Head of caudate nucleus (tissue), 42 donors: ENCODE measurements at regions not wholly inside any gene's neighbourhood (a gene's known extent, or its start where the extent isn't known, plus 50 kb on each side); places are given as distances from the start of the nearest gene placed in this dataset.
"Not testable (repeated sequence)": the region's sequence is repeated elsewhere in the genome, so short reads cannot be mapped to it uniquely, and the experiment has no call there.

Experiments used
- DNase-seq, 42 donors: peaks; one replicate each; pipeline versions ENCODE4 v3.0.0 to v3.0.0-alpha.2; 2020 to 2021; ENCODE audit warnings: mixed read lengths in 7 of 42
- intact Hi-C: fragments of 100-400 bp; cut with DNase I; formaldehyde crosslinking; loops from one replicate; pipeline ENCODE4 v1.15.0; 2022

DNA sequence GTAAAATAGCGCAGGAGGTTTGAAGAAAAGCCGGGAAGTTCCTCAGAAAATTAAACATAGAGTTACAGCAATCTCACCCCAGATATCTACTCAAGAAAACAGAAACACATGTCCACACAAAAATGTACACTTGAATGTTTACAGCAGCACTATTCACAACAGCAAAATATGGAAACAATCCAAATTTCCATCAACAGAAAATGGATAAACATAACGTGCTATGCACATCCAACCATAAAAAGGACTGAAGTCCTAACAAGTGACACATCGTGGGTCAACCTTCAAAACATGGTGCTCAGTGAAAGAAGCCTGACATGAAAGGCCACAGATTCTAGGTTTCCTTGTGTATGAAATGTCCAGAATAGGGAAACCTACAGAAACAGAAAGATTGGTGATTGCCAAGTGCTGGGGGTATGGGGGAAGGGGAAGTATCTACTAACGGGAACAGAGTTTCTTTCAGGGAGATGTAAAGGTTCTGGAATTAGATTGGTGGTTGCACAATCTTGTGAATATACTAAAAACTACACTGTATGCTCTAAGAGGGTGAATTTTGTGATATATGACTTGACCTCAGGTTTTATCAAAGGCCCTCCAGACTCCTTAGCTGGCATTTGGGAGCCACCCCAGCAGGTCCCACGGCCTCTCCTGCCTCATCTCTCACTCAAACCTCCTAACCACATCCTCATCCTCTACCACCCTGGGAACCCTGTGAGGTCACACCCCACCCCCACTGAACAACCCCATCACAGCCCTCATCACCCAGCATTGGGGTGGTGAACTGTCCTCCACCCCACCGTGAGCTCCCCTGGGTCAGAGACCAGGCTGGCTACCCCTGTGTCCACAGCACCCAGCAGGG, 69.2 kb upstream of the PRR5 start:
- DNase-seq: peak in 2 of 42 donors; percentile 4 to 15
- intact Hi-C loops: no loop called here

DNA sequence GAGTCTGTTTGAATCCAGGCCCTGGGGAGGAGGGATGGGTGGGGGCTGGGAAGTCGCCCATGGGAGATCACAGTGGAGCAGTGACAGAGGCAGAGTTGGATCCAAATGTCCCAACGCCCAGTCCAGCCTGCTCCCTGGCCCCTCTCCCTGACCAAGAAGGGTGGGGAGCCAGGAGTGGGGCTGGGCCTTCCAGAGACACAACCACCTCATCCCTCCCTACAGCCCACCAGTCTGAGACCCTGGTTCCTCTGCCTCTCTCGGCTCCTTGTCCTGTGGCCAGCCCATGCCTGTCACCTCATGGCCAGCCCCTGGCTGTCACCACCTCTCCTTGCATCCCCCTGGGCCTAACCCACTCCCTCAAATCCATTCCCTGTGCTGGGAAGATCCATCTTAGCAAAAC, 71.2 kb upstream of the PRR5 start:
- DNase-seq: no peak
- intact Hi-C loops: no loop called here

DNA sequence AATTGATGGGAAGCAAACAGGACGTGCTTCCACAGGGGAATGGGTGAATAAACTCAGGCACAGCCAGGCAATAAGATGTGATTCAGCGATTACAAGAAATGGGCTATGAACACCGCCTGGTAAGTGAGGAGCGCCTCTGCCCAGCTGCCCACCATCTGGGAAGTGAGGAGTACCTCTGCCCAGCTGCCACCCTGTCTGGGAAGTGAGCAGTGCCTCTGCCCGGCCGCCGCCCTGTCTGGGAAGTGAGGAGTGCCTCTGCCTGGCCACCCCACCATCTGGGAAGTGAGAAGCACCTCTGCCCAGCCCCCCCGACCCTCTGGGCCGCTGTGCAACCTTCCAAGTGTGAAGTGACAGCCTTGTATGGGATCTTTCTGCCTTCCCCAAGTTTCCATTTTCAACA, 73.2 kb upstream of the PRR5 start:
- intact Hi-C loops: loop anchor here (5.0 kb wide), 2 partner anchors 547 to 637 kb away; no protein-coding TSS in a partner anchor
- no peak for DNase-seq

DNA sequence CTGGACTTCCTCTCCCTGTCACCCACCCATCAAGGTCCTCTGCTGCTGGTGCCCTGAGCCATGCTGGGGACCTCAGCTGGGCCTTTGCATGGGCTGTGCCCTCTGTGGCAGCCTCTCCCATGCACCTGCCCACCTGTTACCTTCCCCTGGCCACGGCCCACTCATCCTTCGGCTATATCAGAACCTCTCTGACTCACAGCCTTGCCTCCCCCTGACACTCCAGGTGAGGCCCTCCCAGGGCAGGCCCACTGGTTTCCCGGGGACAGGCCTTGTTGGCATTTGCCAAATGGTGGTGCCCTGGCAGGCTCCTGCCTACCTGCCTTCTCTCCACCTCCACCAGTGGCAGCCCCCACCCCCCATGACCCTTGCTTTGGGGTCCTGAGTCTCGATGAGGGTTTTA, 73.7 kb upstream of the PRR5 start:
- intact Hi-C loops: loop anchor here (5.0 kb wide), 2 partner anchors 546 to 636 kb away; no protein-coding TSS in a partner anchor
- no peak for DNase-seq

DNA sequence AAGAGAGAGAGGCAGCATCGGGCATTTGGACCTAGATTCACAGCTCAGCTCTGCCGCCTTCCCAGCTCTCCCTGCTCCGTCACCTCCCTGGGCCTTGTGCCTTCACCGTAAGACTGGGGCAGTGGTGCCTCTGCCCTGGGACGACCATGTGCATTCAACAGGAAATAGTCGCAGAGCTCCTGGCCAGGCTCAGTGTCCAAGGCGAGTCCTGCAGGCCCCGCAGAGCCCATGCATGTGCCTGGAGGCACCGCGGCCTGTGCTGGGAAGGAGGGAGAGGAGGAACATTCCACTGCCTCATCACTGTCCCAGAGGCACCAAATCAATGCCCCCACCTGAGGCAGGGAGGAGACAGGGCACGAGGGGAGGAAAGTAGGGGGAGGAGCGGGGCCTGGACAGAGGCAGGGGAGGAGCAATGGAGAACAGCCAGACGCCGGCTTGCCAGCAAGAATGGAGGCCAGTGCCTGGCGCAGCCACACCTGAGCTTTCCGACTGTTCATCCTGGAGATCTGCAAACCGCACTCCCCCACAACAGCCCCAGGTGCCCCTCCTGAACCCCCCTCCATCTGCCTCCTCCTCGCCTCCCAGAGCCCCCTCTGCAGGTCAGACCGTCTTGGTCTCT, 74.4 kb upstream of the PRR5 start:
- no peak for DNase-seq
- intact Hi-C loops: loop anchor here (5.0 kb wide), 2 partner anchors 545 to 635 kb away; no protein-coding TSS in a partner anchor

DNA sequence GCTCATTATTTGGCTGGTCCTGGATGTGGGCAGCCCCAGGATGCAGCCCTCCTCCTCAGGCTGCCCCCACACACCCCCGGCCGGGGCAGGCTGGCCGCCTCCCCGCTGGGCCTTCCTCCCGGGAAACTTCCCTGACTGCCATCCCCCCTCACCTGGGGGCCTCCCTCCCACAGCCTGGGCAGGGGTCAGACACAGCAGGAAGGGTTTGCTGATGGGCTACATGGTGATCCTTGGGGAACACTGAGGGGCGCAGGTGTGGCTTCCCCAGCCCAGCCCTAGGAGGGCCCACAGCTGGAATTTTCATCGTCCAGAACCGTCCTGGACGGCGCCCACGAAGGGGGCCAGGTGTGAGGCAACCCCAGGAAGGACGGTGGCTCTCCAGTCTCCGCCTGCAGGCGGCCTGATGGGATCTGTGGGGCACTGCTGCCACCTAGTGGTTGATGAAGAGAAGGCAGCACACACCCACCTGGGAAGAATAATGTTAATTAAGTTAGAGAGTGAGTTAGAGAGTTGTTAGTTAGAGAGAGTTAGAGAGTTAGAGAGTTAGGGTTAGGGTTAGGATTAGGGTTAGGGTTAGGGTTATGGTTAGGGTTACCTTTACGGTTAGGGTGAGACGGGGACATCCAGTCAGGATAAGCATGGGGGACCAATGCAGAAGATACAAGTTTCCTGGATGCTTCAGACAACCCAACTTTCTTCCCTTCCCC, 75.9 kb upstream of the PRR5 start:
- peak; percentile 44 to 89 (median 76) for DNase-seq
- intact Hi-C loops: loop anchor here (5.0 kb wide), 2 partner anchors 544 to 634 kb away; no protein-coding TSS in a partner anchor

DNA sequence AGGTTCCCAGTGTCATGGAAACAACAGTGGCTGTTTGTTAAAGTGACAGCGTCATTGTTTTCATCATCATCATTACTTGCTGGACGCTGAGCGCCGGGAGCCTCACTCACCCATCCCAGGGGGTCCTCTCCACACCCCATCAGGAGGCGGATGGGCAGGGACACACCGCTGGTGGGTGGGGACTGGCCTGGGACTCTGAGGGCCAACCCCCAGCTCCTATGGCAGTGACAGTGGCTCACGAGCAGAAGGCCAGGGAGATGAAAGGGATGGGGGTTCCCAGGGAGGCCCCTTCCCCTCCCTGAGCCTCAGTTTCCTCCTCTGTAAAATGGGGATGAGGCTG, 76.6 kb upstream of the PRR5 start:
- intact Hi-C loops: loop anchor here (5.0 kb wide), 2 partner anchors 543 to 633 kb away; no protein-coding TSS in a partner anchor
- no peak for DNase-seq

DNA sequence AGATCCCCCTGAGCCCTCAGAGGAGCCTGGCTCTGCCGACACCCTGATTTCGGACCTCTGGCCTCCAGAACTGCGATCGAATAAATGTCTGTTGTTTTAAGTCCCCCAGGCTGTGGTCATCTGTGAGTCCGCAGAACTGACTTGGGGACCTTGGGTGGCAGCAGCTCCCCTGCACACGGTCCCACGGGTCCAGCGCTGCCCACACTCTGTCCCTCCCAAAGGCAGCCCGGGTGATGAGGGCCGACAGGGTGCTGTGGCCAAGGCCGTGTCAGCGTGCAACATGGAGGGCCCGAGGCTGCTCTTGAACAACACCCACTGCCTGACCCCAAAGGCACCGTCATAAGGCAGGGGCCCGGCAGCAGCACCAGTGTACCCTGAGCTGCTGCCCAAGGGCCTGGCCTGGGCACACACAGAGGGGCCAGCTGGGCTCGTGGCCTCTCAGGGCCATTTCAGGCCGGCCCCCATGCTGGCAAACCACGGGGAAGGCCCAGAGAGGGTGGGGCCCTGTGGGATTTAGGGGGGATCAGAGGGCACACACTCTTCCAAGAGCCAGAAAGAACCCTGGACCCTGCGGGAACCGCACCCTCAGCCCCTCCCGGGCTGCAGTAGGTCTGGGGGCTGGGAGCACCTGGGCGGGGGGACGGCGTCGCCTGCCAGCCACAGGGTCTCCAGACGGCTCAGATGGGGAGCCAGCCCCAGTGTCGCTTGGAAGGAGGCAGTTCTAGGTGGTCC, 77.1 kb upstream of the PRR5 start:
- no peak for DNase-seq
- intact Hi-C loops: loop anchor here (5.0 kb wide), 2 partner anchors 543 to 633 kb away; no protein-coding TSS in a partner anchor

DNA sequence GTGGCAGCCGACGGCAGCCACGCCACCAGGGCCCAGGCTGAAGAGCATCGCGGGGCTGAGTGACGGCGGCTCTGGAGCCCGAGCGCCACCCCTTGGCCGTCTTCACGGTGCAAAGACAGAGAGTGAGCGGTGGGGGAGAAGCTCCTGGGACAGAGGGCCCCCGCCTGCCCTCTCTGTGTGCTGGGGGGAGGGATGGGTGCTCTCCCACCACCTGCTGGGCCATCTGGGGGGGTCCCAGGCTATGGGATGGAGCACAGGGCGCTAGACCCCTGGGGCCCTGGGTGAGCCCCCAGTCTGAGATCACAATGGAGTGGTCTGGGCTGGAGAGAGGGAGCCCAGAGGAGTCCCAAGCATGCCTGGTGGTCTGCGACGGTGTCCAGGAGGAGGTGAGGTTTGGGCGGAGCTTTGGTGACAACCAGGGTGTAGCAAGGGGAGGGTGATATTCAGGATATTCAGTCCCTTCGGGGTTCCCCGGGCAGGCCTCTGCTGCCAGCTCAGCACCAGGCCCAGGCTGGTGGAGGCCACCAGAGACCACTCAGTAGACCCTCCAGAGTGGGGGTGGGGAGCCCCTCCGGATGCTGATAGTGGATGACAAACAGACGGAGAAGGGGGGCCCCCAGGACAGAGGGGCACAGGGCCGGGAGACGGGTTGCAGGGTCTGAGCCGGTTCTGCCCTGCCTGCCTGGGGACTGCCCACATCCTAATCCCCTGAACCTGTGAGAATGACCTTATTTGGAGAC, 78.1 kb upstream of the PRR5 start:
- peak in 4 of 42 donors; percentile 7 to 41 (median 26) for DNase-seq
- intact Hi-C loops: no loop called here

DNA sequence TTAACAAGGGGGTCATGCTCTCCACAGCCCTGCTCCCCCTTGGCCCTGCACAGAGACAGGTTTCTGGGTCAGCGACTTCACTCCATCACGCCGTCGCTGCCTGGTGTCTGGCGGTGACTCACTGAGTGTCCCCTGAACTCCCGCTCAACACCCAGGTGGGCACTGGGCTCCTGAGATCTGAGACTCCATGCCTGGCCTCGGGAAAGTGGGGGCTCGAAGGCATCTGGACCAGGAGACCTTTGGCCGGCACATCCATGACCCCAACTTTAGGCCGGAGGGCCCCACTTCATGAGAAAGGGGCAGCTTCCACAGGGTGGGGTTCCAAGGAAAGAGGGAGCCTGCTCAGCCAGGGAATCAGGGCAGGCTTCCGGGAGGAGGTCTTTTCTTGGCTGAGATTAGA, 79.3 kb upstream of the PRR5 start:
- intact Hi-C loops: no loop called here
- DNase-seq: no peak

DNA sequence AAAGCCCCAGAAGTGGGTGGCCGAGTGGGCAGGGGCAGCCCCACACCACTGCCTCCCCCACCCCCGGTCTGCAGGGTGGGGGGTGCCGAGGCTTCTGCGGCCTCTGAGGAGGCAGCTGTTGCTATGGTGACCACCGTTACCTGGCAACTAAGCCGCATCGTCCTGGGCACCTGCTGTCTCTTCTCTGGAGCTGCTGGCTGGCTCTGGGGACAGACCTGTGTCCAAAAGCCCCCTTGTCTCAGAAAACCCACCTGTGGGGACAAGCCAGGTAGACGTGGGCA, 79.9 kb upstream of the PRR5 start:
- intact Hi-C loops: no loop called here
- DNase-seq: peak in 30 of 42 donors; percentile 16 to 76 (median 47)

DNA sequence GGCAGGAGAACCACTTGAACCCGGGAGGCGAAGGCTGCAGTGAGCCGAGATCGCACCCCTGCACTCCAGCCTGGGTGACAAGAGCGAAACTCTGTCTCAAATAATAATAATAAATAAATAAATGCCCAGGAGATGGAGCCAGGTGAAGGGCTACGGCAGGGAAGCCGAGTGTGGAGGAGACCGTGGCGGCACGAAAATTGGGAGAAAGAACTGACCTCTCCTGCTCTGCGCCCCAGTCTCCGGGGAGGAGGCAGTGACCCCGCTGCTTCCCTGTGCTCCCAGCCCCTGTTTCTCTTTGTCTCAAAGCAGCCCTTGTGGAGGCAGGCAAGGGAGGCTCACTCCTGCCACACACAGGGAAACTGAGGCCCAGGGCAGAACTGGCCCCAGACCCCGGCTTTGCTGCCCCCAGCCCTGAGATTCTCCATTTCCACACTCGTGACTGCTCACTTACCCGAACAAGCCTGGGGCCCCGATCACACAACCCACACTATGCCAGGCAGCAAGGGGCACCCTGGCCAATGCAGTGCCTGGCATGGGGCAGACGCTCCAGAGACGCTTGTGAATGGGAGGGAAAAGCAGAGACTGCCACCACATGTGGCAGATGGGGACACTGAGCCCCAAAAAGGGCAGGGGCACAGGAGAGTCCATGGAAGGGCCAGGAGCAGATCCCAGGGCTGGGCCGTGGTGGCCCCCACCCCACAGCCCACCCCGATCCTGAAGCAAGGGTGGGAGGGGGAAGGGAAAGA, 80.4 kb upstream of the PRR5 start:
- no peak for DNase-seq
- intact Hi-C loops: no loop called here

DNA sequence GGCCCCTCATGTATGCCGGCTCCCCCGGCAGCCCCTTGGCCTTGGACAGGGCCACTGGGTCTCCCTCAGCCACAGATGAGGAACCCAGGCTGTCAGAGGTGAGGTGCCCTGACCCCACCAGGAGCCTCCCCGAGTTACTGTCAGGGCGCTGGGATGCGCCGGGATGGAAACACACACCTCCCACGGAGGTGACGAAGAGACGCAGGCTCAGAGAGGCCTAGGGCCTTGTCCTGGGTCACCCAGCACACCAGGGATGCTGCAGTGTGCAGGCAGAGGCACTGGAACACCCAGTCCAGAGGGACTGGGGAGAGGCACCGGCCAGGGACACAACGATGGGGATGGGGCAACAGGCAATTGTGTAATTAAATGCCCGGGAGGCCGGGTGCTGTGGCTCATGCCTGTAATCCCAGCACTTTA, 81.2 kb upstream of the PRR5 start:
- no peak for DNase-seq
- intact Hi-C loops: no loop called here

DNA sequence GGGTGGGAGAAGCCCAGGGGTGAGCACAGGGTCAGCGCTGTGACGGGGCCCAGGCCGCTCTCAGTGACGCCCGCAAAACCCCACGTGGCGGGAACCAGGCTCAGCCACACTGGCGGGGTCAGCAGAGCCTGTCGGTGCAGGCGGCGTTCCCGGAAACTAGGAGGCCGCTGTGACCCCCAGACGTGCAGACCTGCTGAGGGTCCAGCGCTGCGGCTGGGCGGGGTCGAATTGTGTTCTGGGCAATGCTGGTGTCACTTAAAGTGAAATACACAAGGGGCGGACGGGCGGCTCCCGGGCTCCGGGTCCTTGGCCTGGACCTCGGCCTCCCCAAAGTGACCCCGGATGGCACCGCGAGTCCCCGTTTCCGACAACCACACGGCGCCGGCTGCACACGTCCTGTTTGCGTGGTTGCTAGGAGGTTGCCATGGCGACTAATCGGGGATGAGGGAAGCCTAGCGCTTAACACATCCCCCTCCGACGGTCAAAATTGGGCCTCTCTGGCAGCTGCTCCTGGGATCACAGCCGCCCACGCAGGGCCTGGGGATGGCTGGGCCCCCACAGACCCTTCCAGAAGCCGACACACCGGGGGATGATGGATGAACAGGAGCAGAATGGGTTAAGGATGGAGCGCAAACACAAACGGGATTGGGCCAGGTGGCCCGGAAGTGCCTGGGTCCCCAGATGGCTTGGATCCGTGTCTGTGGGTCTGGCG, 81.7 kb upstream of the PRR5 start:
- peak in 40 of 42 donors; percentile 17 to 82 (median 50) for DNase-seq
- intact Hi-C loops: no loop called here

DNA sequence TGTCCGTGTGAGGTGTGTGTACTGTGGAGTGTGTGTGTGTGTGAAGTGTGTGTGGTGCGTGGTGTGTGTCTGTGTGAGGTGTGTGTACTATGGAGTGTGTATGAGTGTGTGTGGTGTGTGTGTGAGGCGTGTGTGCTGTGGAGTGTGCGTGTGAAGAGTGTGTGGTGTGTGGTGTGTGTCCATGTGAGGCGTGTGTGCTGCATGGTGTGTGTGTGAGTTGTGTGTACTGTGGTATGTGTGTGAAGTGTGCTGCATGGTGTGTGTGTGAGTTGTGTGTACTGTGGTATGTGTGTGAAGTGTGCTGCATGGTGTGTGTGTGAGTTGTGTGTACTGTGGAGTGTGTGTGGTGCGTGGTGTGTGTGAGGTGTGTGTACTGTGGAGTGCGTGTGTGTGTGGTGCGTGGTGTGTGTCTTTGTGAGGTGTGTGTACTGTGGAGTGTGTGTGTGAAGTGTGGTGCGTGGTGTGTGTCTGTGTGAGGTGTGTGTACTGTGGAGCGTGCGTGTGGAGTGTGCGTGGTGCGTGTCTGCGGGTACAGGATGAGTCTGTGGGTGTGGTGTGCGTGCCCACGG, 82.4 kb upstream of the PRR5 start:
- intact Hi-C loops, DNase-seq: not testable (repeated sequence)

DNA sequence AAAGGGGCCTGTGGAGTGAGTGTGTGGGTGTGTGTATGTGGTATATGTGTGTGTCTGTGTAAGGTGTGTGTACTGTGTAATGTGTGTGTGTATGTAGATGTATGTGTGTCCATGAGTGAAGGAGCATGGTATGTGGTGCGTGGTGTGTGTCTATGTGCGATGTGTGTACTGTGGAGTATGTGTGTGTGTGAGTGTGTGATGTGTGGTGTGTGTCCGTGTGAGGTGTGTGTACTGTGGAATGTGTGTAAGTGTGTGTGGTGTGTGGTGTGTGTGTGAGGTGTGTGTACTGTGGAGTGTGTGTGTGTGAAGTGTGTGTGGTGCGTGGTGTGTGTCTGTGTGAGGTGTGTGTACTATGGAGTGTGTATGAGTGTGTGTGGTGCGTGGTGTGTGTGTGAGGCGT, 83.1 kb upstream of the PRR5 start:
- DNase-seq, intact Hi-C loops: not testable (repeated sequence)

DNA sequence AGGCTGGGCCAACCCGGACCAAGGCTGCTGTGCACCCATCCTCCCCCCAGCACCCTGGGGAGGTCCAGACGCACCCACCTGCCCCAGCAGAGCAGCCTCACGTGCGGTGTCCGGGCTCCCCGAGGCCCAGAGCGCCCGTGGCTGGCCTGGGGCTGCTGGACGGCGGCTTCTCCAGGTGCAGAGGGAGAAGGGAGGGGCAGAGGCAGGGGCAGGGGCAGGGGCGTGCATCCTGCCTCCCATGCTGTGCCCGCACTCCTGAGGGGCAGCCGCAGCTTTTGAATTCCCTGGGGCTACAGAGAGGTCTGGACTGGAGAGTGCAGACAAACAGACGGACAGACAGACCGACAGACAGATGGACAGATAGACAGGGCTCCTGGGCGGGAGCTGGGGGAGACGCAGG, 83.6 kb upstream of the PRR5 start:
- intact Hi-C loops: no loop called here

More for the DNA sequence above, 83.6 kb upstream of the PRR5 start:
- no peak for DNase-seq
